H9 (cell line): ENCODE measurements at regions not wholly inside any gene's neighbourhood (a gene's known extent, or its start where the extent isn't known, plus 50 kb on each side); places are given as distances from the start of the nearest gene placed in this dataset.

ENCODE experiments used
- DNase-seq: peaks from one replicate; pipeline ENCODE4 v3.0.0-alpha.2; 2017
- H2AFZ ChIP-seq: one replicate; pipeline ENCODE4 v1.6.1; 2013; ENCODE audit warnings: mild to moderate bottlenecking, low read length, control low read depth, moderate library complexity
- H2AK5ac ChIP-seq: 2 replicates; pipeline ENCODE4 v1.6.1; 2013; ENCODE audit warnings: low read length, control low read depth, mixed read lengths; ENCODE audit not compliant: insufficient read length
- H2BK120ac ChIP-seq: one replicate; pipeline ENCODE4 v1.6.1; 2013; ENCODE audit warnings: low read depth, mild to moderate bottlenecking, low read length, control low read depth, inconsistent platforms; ENCODE audit not compliant: poor library complexity, severe bottlenecking
- H2BK12ac ChIP-seq: 2 replicates; pipeline ENCODE4 v1.6.1; 2013; ENCODE audit warnings: low read length, control low read depth, mixed read lengths, low read depth; ENCODE audit not compliant: insufficient read length
- H2BK15ac ChIP-seq: 2 replicates; pipeline ENCODE4 v1.6.1; 2013; ENCODE audit warnings: low read depth, low read length, control low read depth
- H2BK20ac ChIP-seq: one replicate; pipeline ENCODE4 v1.6.1; 2013; ENCODE audit warnings: low read depth, mild to moderate bottlenecking, low read length, control low read depth, inconsistent platforms; ENCODE audit not compliant: poor library complexity, severe bottlenecking
- H2BK5ac ChIP-seq: 2 replicates; pipeline ENCODE4 v1.6.1; 2013; ENCODE audit warnings: low read length, control low read depth, mixed read lengths; ENCODE audit not compliant: insufficient read length
- H3K14ac ChIP-seq: 2 replicates; pipeline ENCODE4 v1.6.1; 2013; ENCODE audit warnings: low read length, control low read depth; ENCODE audit not compliant: insufficient read depth
- H3K18ac ChIP-seq: 2 replicates; pipeline ENCODE4 v1.6.1; 2013; ENCODE audit warnings: low read depth, mild to moderate bottlenecking, mixed read lengths, low read length, control low read depth; ENCODE audit not compliant: insufficient read length
- H3K23ac ChIP-seq: 2 replicates; pipeline ENCODE4 v1.6.1; 2013; ENCODE audit warnings: low read length, control low read depth, mixed read lengths, low read depth; ENCODE audit not compliant: insufficient read length
- H3K23me2 ChIP-seq: 2 replicates; pipeline ENCODE4 v1.6.1; 2013; ENCODE audit warnings: low read depth, mild to moderate bottlenecking, mixed read lengths, low read length, control low read depth; ENCODE audit not compliant: insufficient read length, poor library complexity, severe bottlenecking
- H3K27ac ChIP-seq: 2 replicates; pipeline ENCODE4 v1.5.1; 2013; ENCODE audit warnings: low read length, control low read depth, mixed read lengths, low read depth; ENCODE audit not compliant: insufficient read length
- H3K27me3 ChIP-seq: 2 replicates; pipeline ENCODE4 v1.6.1; 2013; ENCODE audit warnings: low read length, control low read depth, inconsistent platforms; ENCODE audit not compliant: insufficient read depth
- H3K4ac ChIP-seq: 2 replicates; pipeline ENCODE4 v1.6.1; 2013; ENCODE audit warnings: low read depth, mild to moderate bottlenecking, control low read depth, inconsistent platforms, low read length, moderate library complexity
- H3K4me1 ChIP-seq: 2 replicates; pipeline ENCODE4 v1.6.1; 2013; ENCODE audit warnings: low read length, control low read depth, inconsistent platforms; ENCODE audit not compliant: insufficient read depth
- H3K4me2 ChIP-seq: 2 replicates; pipeline ENCODE4 v1.6.1; 2013; ENCODE audit warnings: low read length, control low read depth, mixed read lengths; ENCODE audit not compliant: insufficient read length, insufficient read depth
- H3K56ac ChIP-seq: 2 replicates; pipeline ENCODE4 v1.6.1; 2013; ENCODE audit warnings: low read depth, mild to moderate bottlenecking, mixed read lengths, low read length, control low read depth; ENCODE audit not compliant: insufficient read length
- H3K79me1 ChIP-seq: 2 replicates; pipeline ENCODE4 v1.6.1; 2013; ENCODE audit warnings: low read depth, mild to moderate bottlenecking, moderate library complexity, low read length, control low read depth, inconsistent platforms; ENCODE audit not compliant: insufficient read depth, poor library complexity, severe bottlenecking
- H3K79me2 ChIP-seq: 2 replicates; pipeline ENCODE4 v1.6.1; 2013; ENCODE audit warnings: low read length, control low read depth, inconsistent platforms; ENCODE audit not compliant: insufficient read depth
- H3K9ac ChIP-seq: 2 replicates; pipeline ENCODE4 v1.6.1; 2013; ENCODE audit warnings: low read length, control low read depth, mixed read lengths; ENCODE audit not compliant: insufficient read length; ENCODE audit errors: extremely low read depth
- H3K9me3 ChIP-seq: one replicate; pipeline ENCODE4 v1.6.1; 2013; ENCODE audit warnings: low read depth, low read length, inconsistent platforms; ENCODE audit not compliant: control insufficient read depth
- H3T11ph ChIP-seq: one replicate; pipeline ENCODE4 v1.6.1; 2013; ENCODE audit warnings: mild to moderate bottlenecking, low read length, control low read depth, inconsistent platforms
- H4K20me1 ChIP-seq: one replicate; pipeline ENCODE4 v1.6.1; 2013; ENCODE audit not compliant: control insufficient read depth, insufficient read length, insufficient read depth
- H4K5ac ChIP-seq: 2 replicates; pipeline ENCODE4 v1.6.1; 2013; ENCODE audit warnings: low read depth, mild to moderate bottlenecking, mixed read lengths, low read length, control low read depth; ENCODE audit not compliant: insufficient read length
- H4K8ac ChIP-seq: replicated peaks from 2 replicates; pipeline ENCODE4 v1.6.1; 2013; ENCODE audit warnings: low read length, control low read depth, mixed read lengths, low read depth; ENCODE audit not compliant: insufficient read length
- H4K91ac ChIP-seq: 2 replicates; pipeline ENCODE4 v1.6.1; 2013; ENCODE audit warnings: low read depth, mild to moderate bottlenecking, moderate library complexity, mixed read lengths, low read length, control low read depth; ENCODE audit not compliant: insufficient read length
- H3K27ac Mint-ChIP-seq, 3 experiments: 2 replicates in 2 of 3; 3 replicates in 1 of 3; pipeline ENCODE4 v1.8.0; 2020 to 2021; ENCODE audit warnings: mixed read lengths in 3 of 3, mild to moderate bottlenecking in 1 of 3, moderate library complexity in 1 of 3
- H3K27me3 Mint-ChIP-seq: 2 replicates; pipeline ENCODE4 v1.8.0; 2021; ENCODE audit warnings: low read depth, mild to moderate bottlenecking, moderate library complexity, mixed read lengths
- H3K36me3 Mint-ChIP-seq, 3 experiments: 2 replicates in 2 of 3; 3 replicates in 1 of 3; pipeline ENCODE4 v1.8.0; 2020 to 2021; ENCODE audit warnings: low read depth in 3 of 3, mixed read lengths in 3 of 3; ENCODE audit not compliant: insufficient read depth in 1 of 3
- H3K4me1 Mint-ChIP-seq, 2 experiments: 2 replicates each; pipeline ENCODE4 v1.8.0; 2020; ENCODE audit warnings: mixed read lengths in 2 of 2
- H3K4me3 Mint-ChIP-seq, 2 experiments: 2 replicates in 1 of 2; 3 replicates in 1 of 2; pipeline ENCODE4 v1.8.0; 2020 to 2021; ENCODE audit warnings: mild to moderate bottlenecking in 2 of 2, mixed read lengths in 2 of 2, moderate library complexity in 1 of 2
- H3K9me3 Mint-ChIP-seq, 2 experiments: 2 replicates in 1 of 2; 3 replicates in 1 of 2; pipeline ENCODE4 v1.8.0; 2020; ENCODE audit warnings: mild to moderate bottlenecking in 2 of 2, mixed read lengths in 2 of 2, moderate library complexity in 1 of 2
- WGBS: extraction: QIAGEN DNeasy Blood & Tissue Kit; methylation state at CpG from one replicate; pipeline ENCODE4 v1.1.7; 2013; ENCODE audit warnings: missing lambda C conversion rate, low lambda C conversion rate, mixed read lengths; ENCODE audit not compliant: insufficient read length; ENCODE audit errors: extremely low coverage; 5-methylcytosine and 5-hydroxymethylcytosine counted together
- TF ChIP-seq, protein P1 (sequence below): fragments of 200-600 bp; sonication (generic); conservative IDR thresholded peaks from 3 replicates; pipeline ENCODE4 v1.8.0; 2021; ENCODE audit warnings: antibody characterized with exemption, mild to moderate bottlenecking

DNA sequence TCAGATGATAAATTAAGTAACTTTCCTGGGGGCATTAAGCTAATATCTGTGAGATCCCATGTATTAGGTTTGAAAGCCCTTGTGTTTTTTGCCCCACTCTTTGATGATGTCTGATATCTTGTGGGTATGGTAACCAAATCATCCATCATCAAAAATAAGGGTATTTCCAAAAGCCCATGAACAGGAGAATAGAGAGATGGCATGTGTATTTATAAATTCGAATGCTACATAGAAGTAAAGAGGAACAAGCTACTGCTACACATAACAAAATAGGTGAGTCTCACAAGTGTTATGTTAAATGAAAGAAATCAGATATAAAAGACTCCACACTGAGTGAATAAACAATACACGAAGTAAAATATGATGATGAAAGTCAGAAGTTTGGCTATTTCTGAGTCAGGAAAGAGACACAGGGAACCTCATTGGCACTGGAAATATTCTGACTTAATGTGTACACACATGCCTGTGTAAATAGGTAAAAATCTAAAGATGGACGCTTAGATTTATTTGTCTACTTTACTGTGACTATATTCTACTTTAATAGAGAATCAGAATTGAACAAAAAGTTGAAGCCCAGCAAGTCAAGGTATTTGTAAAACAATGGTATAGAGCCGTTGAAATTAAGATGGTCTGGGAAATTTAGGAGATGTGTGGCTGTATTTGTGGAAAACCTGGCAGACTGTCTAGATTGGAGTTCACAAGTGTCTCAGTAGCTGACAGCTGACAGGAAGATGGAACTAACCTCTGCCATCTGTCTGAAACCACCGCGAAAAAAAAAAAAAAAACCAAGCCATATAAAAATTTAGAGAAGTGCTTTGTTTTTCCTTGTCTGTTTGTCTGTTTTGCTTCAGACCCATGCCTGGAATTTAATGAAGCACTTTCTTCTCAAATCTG lies 111.0 kb upstream of the TGFBR2 start:
- Histone ChIP-seq H3K14ac (no peak overlapping the region), H3T11ph (no peak overlapping the region), H3K9me3 (no peaks in the 10 kb centered on the region), H2BK15ac (no peak overlapping the region), H2BK20ac (no peak overlapping the region), H3K18ac (no peak overlapping the region), H3K27me3 (no peaks in the 10 kb centered on the region), H3K9ac (no peak overlapping the region), H3K4ac (no peak overlapping the region), H3K4me1 (peaks cover 2% of the 10 kb centered on the region; the same call in 1 of the 2 replicates), H4K5ac (no peak overlapping the region), H3K27ac (no peak overlapping the region), H2AK5ac (no peak overlapping the region), H3K4me2 (no peak overlapping the region), H2AFZ (no peak overlapping the region), H2BK12ac (no peak overlapping the region), H2BK5ac (no peak overlapping the region), H3K79me2 (no peaks in the 10 kb centered on the region), H4K20me1 (no peaks in the 10 kb centered on the region), H4K91ac (no peak overlapping the region), H3K79me1 (no peaks in the 10 kb centered on the region), H3K56ac (no peak overlapping the region), H2BK120ac (no peak overlapping the region), H3K23me2 (no peaks in the 10 kb centered on the region), H4K8ac (no peak overlapping the region), H3K23ac (no peak overlapping the region)
- DNase-seq, result no peak
- H3K4me1 Mint-ChIP-seq, result peaks cover 6 to 12% of the 10 kb centered on the region in 2 experiments; a peak in 2 of 4 replicates
- no peaks in the 10 kb centered on the region for H3K9me3 Mint-ChIP-seq
- WGBS, result no CpG with 5 or more reads among the region's 6 CpGs
- TF ChIP-seq, protein P1, sequence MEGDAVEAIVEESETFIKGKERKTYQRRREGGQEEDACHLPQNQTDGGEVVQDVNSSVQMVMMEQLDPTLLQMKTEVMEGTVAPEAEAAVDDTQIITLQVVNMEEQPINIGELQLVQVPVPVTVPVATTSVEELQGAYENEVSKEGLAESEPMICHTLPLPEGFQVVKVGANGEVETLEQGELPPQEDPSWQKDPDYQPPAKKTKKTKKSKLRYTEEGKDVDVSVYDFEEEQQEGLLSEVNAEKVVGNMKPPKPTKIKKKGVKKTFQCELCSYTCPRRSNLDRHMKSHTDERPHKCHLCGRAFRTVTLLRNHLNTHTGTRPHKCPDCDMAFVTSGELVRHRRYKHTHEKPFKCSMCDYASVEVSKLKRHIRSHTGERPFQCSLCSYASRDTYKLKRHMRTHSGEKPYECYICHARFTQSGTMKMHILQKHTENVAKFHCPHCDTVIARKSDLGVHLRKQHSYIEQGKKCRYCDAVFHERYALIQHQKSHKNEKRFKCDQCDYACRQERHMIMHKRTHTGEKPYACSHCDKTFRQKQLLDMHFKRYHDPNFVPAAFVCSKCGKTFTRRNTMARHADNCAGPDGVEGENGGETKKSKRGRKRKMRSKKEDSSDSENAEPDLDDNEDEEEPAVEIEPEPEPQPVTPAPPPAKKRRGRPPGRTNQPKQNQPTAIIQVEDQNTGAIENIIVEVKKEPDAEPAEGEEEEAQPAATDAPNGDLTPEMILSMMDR, result no peak
- H3K36me3 Mint-ChIP-seq, result no peaks in the 10 kb centered on the region
- H3K27me3 Mint-ChIP-seq, result peaks cover 2% of the 10 kb centered on the region; the same call in 1 of the 2 replicates
- H3K4me3 Mint-ChIP-seq, result no peak overlapping the region
- peak overlapping the region in 1 of 3 experiments; percentile 76; a peak in 1 of 7 replicates for H3K27ac Mint-ChIP-seq
